ENCODE measurements at regions not wholly inside any gene's neighbourhood (a gene's known extent, or its start where the extent isn't known, plus 50 kb on each side); places are given as distances from the start of the nearest gene placed in this dataset.

- H3K4me3 ChIP-seq (replicated peaks; ENCODE audit: low read depth, low read length): no peak overlapping the region
- TF ChIP-seq CTCF (IDR thresholded peaks at IDR 0.05; ENCODE audit: low read depth, low read length, missing control alignments): no peak
- DNase-seq (ENCODE audit: extremely low read depth, low read depth): no peak
These were observed 111.2 kb upstream of the FSHR start for GRCh38 chr2:49265471-49265870.

- no peak overlapping the region for H3K4me3 ChIP-seq (replicated peaks; ENCODE audit: low read depth, low read length)
- TF ChIP-seq CTCF (IDR thresholded peaks at IDR 0.05; ENCODE audit: low read depth, low read length, missing control alignments): no peak
- no peak for DNase-seq (ENCODE audit: extremely low read depth, low read depth)
These were observed 108.7 kb upstream of the FSHR start for GRCh38 chr2:49262801-49263560.

GRCh38 chr2:49261781-49262180 lies 107.5 kb upstream of the FSHR start:
- no peak for DNase-seq (ENCODE audit: extremely low read depth, low read depth)
- TF ChIP-seq CTCF (IDR thresholded peaks at IDR 0.05; ENCODE audit: low read depth, low read length, missing control alignments): no peak
- H3K4me3 ChIP-seq (replicated peaks; ENCODE audit: low read depth, low read length): no peak overlapping the region

GRCh38 chr2:49260979-49261538 lies 106.7 kb upstream of the FSHR start:
- DNase-seq (ENCODE audit: extremely low read depth, low read depth): no peak
- TF ChIP-seq CTCF (IDR thresholded peaks at IDR 0.05; ENCODE audit: low read depth, low read length, missing control alignments): no peak
- H3K4me3 ChIP-seq (replicated peaks; ENCODE audit: low read depth, low read length): no peak overlapping the region

GRCh38 chr2:49259926-49260325 lies 105.6 kb upstream of the FSHR start:
- no peak overlapping the region for H3K4me3 ChIP-seq (replicated peaks; ENCODE audit: low read depth, low read length)
- no peak for TF ChIP-seq CTCF (IDR thresholded peaks at IDR 0.05; ENCODE audit: low read depth, low read length, missing control alignments)
- DNase-seq (ENCODE audit: extremely low read depth, low read depth): no peak

- DNase-seq (ENCODE audit: extremely low read depth, low read depth): no peak
- H3K4me3 ChIP-seq (replicated peaks; ENCODE audit: low read depth, low read length): no peak overlapping the region
- no peak for TF ChIP-seq CTCF (IDR thresholded peaks at IDR 0.05; ENCODE audit: low read depth, low read length, missing control alignments)
These were observed 101.2 kb upstream of the FSHR start for GRCh38 chr2:49255409-49255971.
